SK-N-SH (cell line): ENCODE measurements at regions not wholly inside any gene's neighbourhood (a gene's known extent, or its start where the extent isn't known, plus 50 kb on each side); places are given as distances from the start of the nearest gene placed in this dataset.

Experiments
- EP300 ChIP-seq, 2 experiments: IDR thresholded peaks; 2 replicates each; pipeline versions ENCODE4 v1.4.0 to v1.6.1; 2012; ENCODE audit warnings: borderline replicate concordance in 1 of 2, low read depth in 1 of 2, low read length in 1 of 2
- MEF2A ChIP-seq: IDR thresholded peaks from 2 replicates; pipeline ENCODE4 v1.4.0; 2012; ENCODE audit warnings: low read depth, borderline replicate concordance
- NFIC ChIP-seq: IDR thresholded peaks from 2 replicates; pipeline ENCODE4 v1.4.0; 2012; ENCODE audit warnings: borderline replicate concordance
- REST ChIP-seq: IDR thresholded peaks from 2 replicates; pipeline ENCODE4 v1.6.1; 2012; ENCODE audit warnings: mild to moderate bottlenecking, low read depth, low read length, moderate library complexity
- TAF1 ChIP-seq: IDR thresholded peaks from 2 replicates; pipeline ENCODE4 v1.6.1; 2012; ENCODE audit warnings: low read depth, mild to moderate bottlenecking, low read length, moderate library complexity, borderline replicate concordance
- USF2 ChIP-seq: fragments of 150-350 bp; IDR thresholded peaks from 2 replicates; pipeline ENCODE4 v1.6.1; 2017; ENCODE audit warnings: antibody characterized with exemption, low read length, low read depth, borderline replicate concordance
- ZBTB33 ChIP-seq: IDR thresholded peaks from 2 replicates; pipeline ENCODE4 v1.4.0; 2012; ENCODE audit warnings: low read depth, borderline replicate concordance
- TF ChIP-seq, protein P1 (sequence below): fragments of 200-600 bp; sonication (generic); IDR thresholded peaks from 2 replicates; pipeline ENCODE4 v1.6.1; 2017; ENCODE audit warnings: antibody characterized with exemption, mild to moderate bottlenecking, moderate library complexity

GRCh38 chr1:80375109-80375508 is 1368.6 kb upstream of the ADGRL4 start:
- TF ChIP-seq, protein P1, sequence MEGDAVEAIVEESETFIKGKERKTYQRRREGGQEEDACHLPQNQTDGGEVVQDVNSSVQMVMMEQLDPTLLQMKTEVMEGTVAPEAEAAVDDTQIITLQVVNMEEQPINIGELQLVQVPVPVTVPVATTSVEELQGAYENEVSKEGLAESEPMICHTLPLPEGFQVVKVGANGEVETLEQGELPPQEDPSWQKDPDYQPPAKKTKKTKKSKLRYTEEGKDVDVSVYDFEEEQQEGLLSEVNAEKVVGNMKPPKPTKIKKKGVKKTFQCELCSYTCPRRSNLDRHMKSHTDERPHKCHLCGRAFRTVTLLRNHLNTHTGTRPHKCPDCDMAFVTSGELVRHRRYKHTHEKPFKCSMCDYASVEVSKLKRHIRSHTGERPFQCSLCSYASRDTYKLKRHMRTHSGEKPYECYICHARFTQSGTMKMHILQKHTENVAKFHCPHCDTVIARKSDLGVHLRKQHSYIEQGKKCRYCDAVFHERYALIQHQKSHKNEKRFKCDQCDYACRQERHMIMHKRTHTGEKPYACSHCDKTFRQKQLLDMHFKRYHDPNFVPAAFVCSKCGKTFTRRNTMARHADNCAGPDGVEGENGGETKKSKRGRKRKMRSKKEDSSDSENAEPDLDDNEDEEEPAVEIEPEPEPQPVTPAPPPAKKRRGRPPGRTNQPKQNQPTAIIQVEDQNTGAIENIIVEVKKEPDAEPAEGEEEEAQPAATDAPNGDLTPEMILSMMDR, result no peak
- TF ChIP-seq TAF1, result no peak
- TF ChIP-seq USF2, result no peak
- TF ChIP-seq REST, result no peak
- TF ChIP-seq EP300 (IDR thresholded peaks at IDR 0.05; ENCODE audit: borderline replicate concordance in 1 of 2, low read depth in 1 of 2, low read length in 1 of 2), result no peak
- no peak for TF ChIP-seq ZBTB33
- TF ChIP-seq MEF2A, result no peak
- no peak for TF ChIP-seq NFIC
